Pons (tissue), 1 donor: ENCODE measurements at regions not wholly inside any gene's neighbourhood (a gene's known extent, or its start where the extent isn't known, plus 50 kb on each side); places are given as distances from the start of the nearest gene placed in this dataset.
"Not testable (repeated sequence)": the region's sequence is repeated elsewhere in the genome, so short reads cannot be mapped to it uniquely, and the experiment has no call there.

ENCODE experiments used
- DNase-seq: peaks from one replicate; pipeline ENCODE4 v3.0.0-alpha.2; 2016; ENCODE audit warnings: low spot score

- not testable (repeated sequence) for DNase-seq
These were observed 53.6 kb upstream of the PLGLB1 start for GRCh38 chr2:87075054-87075790.

GRCh38 chr2:87075791-87076252, 54.2 kb upstream of the PLGLB1 start:
- peak; percentile 2 for DNase-seq

GRCh38 chr2:87076253-87077123, 54.8 kb upstream of the PLGLB1 start:
- peak; percentile 82 for DNase-seq

- DNase-seq = not testable (repeated sequence)
These were observed 55.4 kb upstream of the PLGLB1 start for GRCh38 chr2:87077124-87077446.

GRCh38 chr2:87081727-87082126, 60.1 kb upstream of the PLGLB1 start:
- DNase-seq = not testable (repeated sequence)

GRCh38 chr2:87088079-87088478, 66.4 kb upstream of the PLGLB1 start:
- not testable (repeated sequence) for DNase-seq

- DNase-seq = not testable (repeated sequence)
These were observed 67.8 kb upstream of the PLGLB1 start for GRCh38 chr2:87089401-87089800.

- DNase-seq = not testable (repeated sequence)
These were observed 71.6 kb upstream of the PLGLB1 start for GRCh38 chr2:87093252-87093651.

GRCh38 chr2:87093937-87094529, 72.4 kb upstream of the PLGLB1 start:
- DNase-seq = not testable (repeated sequence)

GRCh38 chr2:87095804-87096203, 74.2 kb upstream of the PLGLB1 start:
- not testable (repeated sequence) for DNase-seq

GRCh38 chr2:87128761-87129553, 107.3 kb upstream of the PLGLB1 start:
- not testable (repeated sequence) for DNase-seq

- not testable (repeated sequence) for DNase-seq
These were observed 110.9 kb upstream of the PLGLB1 start for GRCh38 chr2:87132577-87132976.

GRCh38 chr2:87151835-87152493, 130.3 kb upstream of the PLGLB1 start:
- not testable (repeated sequence) for DNase-seq

GRCh38 chr2:87174454-87174853, 152.8 kb upstream of the PLGLB1 start:
- not testable (repeated sequence) for DNase-seq

- not testable (repeated sequence) for DNase-seq
These were observed 161.7 kb upstream of the PLGLB1 start for GRCh38 chr2:87183373-87183772.

- DNase-seq = not testable (repeated sequence)
These were observed 162.6 kb upstream of the PLGLB1 start for GRCh38 chr2:87184260-87184659.

GRCh38 chr2:87189214-87189613, 167.6 kb upstream of the PLGLB1 start:
- DNase-seq = not testable (repeated sequence)

- not testable (repeated sequence) for DNase-seq
These were observed 171.7 kb upstream of the PLGLB1 start for GRCh38 chr2:87193336-87193735.

- DNase-seq = not testable (repeated sequence)
These were observed 172.8 kb upstream of the PLGLB1 start for GRCh38 chr2:87194254-87194999.

- not testable (repeated sequence) for DNase-seq
These were observed 175.2 kb upstream of the PLGLB1 start for GRCh38 chr2:87196720-87197388.
